Nephron progenitor cell (in vitro differentiated cells): ENCODE measurements at regions not wholly inside any gene's neighbourhood (a gene's known extent, or its start where the extent isn't known, plus 50 kb on each side); places are given as distances from the start of the nearest gene placed in this dataset.

ENCODE experiments used
- DNase-seq: peaks from one replicate; pipeline ENCODE4 v3.0.0; 2021
- H3K27ac Mint-ChIP-seq: 2 replicates; pipeline ENCODE4 v1.8.0; 2021; ENCODE audit warnings: mild to moderate bottlenecking, moderate library complexity, mixed read lengths
- H3K27me3 Mint-ChIP-seq: 2 replicates; pipeline ENCODE4 v1.8.0; 2021; ENCODE audit warnings: mild to moderate bottlenecking, low read depth, mixed read lengths; ENCODE audit not compliant: poor library complexity
- H3K36me3 Mint-ChIP-seq: 2 replicates; pipeline ENCODE4 v1.8.0; 2021; ENCODE audit warnings: low read depth, mixed read lengths
- H3K4me1 Mint-ChIP-seq: 2 replicates; pipeline ENCODE4 v1.8.0; 2021; ENCODE audit warnings: mixed read lengths
- H3K4me3 Mint-ChIP-seq: 2 replicates; pipeline ENCODE4 v1.8.0; 2021; ENCODE audit warnings: mild to moderate bottlenecking, moderate library complexity, mixed read lengths
- H3K9me3 Mint-ChIP-seq: 2 replicates; pipeline ENCODE4 v1.8.0; 2021; ENCODE audit warnings: mild to moderate bottlenecking, moderate library complexity, mixed read lengths
- CTCF ChIP-seq: fragments of 200-600 bp; sonication (generic); IDR thresholded peaks from 2 replicates; pipeline ENCODE4 v1.5.0; 2021; ENCODE audit warnings: antibody characterized with exemption

DNA sequence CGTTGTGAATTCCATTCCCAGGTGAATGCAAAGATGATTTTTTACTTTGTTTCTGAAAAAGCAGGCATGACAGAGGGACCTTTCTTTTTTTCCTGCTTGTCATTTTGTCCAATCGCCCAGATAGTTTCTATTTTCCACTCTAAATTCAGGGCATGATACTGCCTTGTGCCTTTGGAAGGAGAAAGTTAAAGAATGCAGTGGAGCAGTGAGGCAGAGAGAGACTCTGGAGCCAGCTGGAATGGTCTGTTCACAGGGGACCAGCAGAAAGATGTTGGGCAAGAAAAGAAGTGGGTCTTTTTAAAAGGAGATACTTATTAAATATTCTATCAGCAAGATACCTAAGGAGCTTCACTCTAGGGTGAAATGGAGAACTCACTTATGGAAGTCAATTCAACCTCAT lies 532.3 kb downstream of the BRINP1 start:
- Mint-ChIP-seq H3K27ac (peak overlapping the region; percentile 16), H3K36me3 (no peaks in the 10 kb centered on the region), H3K9me3 (peaks cover 8% of the 10 kb centered on the region), H3K4me1 (peaks cover 12% of the 10 kb centered on the region), H3K27me3 (peaks cover 5% of the 10 kb centered on the region), H3K4me3 (no peak overlapping the region)
- no peak for DNase-seq
- TF ChIP-seq CTCF = no peak

- Mint-ChIP-seq H3K27ac (no peak overlapping the region), H3K27me3 (peaks cover 5% of the 10 kb centered on the region), H3K9me3 (no peaks in the 10 kb centered on the region), H3K4me3 (no peak overlapping the region), H3K4me1 (no peaks in the 10 kb centered on the region), H3K36me3 (no peaks in the 10 kb centered on the region)
- TF ChIP-seq CTCF = no peak
- DNase-seq = no peak
Observed at GRCh38 chr9:118871531-118871930, 497.7 kb downstream of the BRINP1 start.

- peaks cover 6% of the 10 kb centered on the region for H3K27me3 Mint-ChIP-seq
- H3K9me3 Mint-ChIP-seq = no peaks in the 10 kb centered on the region
- H3K4me1 Mint-ChIP-seq = peaks cover 6% of the 10 kb centered on the region
- H3K27ac Mint-ChIP-seq = no peak overlapping the region
- no peak overlapping the region for H3K4me3 Mint-ChIP-seq
- TF ChIP-seq CTCF = no peak
- H3K36me3 Mint-ChIP-seq = no peaks in the 10 kb centered on the region
- no peak for DNase-seq
Observed at GRCh38 chr9:118882684-118883083, 486.6 kb downstream of the BRINP1 start.

DNA sequence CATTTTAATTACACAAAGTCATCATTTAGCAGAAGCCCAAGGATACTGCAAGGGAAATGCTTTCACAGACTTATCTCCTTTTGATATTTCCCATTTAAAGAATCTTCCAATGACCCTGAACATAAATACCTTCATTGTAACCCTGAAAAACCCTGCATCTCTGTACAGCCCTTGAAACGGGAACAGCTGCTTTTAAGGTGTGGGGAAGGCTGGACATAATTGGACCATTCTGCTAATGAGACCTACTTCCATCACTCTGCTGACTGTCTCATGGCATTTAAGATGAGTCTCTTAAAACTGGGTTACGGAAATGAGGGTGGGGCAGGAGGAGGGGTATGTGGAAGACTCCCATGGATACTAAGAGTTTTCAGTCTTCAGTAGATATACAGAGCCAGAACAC lies 485.8 kb downstream of the BRINP1 start:
- Mint-ChIP-seq H3K27me3 (peaks cover 4% of the 10 kb centered on the region), H3K27ac (no peak overlapping the region), H3K9me3 (no peaks in the 10 kb centered on the region), H3K4me1 (peaks cover 6% of the 10 kb centered on the region), H3K36me3 (no peaks in the 10 kb centered on the region), H3K4me3 (no peak overlapping the region)
- DNase-seq = no peak
- TF ChIP-seq CTCF = no peak

GRCh38 chr9:118891213-118891612 lies 478.0 kb downstream of the BRINP1 start:
- Mint-ChIP-seq H3K27me3 (peaks cover 7% of the 10 kb centered on the region), H3K36me3 (no peaks in the 10 kb centered on the region), H3K4me3 (no peak overlapping the region), H3K4me1 (no peaks in the 10 kb centered on the region), H3K9me3 (no peaks in the 10 kb centered on the region), H3K27ac (no peak overlapping the region)
- no peak for DNase-seq
- no peak for TF ChIP-seq CTCF

- Mint-ChIP-seq H3K4me3 (no peak overlapping the region), H3K4me1 (no peaks in the 10 kb centered on the region), H3K36me3 (no peaks in the 10 kb centered on the region), H3K27me3 (peaks cover 12% of the 10 kb centered on the region), H3K9me3 (no peaks in the 10 kb centered on the region), H3K27ac (no peak overlapping the region)
- no peak for TF ChIP-seq CTCF
- DNase-seq = no peak
Observed at GRCh38 chr9:118896324-118897000, 472.8 kb downstream of the BRINP1 start.
